ENCODE measurements at regions not wholly inside any gene's neighbourhood (a gene's known extent, or its start where the extent isn't known, plus 50 kb on each side); places are given as distances from the start of the nearest gene placed in this dataset.

DNA sequence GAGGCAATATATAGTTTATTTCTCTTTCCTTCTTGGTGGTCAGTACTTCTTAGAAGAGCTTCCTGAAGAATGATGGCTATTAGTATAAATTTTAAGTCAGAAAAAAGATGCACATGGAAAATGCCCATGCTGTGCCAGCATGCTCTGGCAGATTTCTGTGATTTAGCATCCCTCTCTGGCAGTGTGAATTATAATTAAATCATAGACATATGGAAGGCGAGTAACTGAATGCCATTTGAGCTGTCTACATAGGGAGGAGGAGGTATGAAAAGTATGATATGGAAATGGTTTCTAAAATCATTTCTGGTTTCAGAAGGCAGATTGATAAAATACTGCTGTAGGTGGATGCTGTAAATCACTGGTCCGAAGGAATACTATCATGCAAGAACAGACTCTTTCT lies 754.9 kb upstream of the LRATD1 start:
- TF ChIP-seq CTCF (IDR thresholded peaks at IDR 0.05): no peak
- TF ChIP-seq POLR2A (IDR thresholded peaks at IDR 0.05): no peak
- no peaks in the 10 kb centered on the region for H3K27me3 ChIP-seq
- no peaks in the 10 kb centered on the region for H3K36me3 ChIP-seq (ENCODE audit: low read depth, missing control alignments)
- 82 to 90% methylated on average over 2 of the region's 2 CpGs for WGBS, 2 donors
- intact Hi-C loops (cut with DNase I; ENCODE audit: low total_unique reads): no loop called here
- no peaks in the 10 kb centered on the region for H3K9me3 ChIP-seq
- H3K4me3 ChIP-seq: no peak overlapping the region
- H3K27ac ChIP-seq: no peak overlapping the region
- no peaks in the 10 kb centered on the region for H3K4me1 ChIP-seq
- DNase-seq: no peak

DNA sequence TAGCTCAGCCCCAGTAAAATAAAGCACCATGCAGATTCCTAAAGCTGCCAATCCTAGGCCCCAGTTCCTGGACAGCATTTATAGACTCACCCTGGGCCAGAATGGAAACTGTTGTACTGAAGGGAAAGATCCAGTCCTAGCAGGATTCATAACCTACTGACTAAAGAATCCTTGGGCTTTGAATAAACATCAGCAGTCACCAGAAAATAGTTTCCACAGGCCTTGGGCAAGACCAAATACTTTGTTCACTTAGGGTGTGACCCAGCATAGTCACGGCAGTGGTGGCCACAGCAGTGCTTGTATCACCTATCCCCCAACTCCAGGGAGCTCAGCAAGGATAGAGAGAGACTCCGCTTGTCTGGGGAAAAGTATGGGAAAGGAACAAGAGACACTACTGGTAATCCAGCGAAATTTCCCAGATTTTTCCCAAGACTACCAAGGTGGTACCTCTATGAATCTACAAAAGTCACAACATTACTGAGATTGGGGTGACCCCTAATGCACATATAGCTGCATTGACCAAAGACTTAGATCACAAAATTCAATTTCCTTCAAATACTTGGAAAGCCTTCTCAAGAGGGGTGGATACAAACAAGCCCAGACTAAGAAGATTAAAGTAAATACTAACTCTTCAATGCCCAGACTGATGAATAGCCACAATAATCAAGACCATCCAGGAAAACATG lies 748.1 kb upstream of the LRATD1 start:
- intact Hi-C loops (cut with DNase I; ENCODE audit: low total_unique reads): no loop called here
- H3K36me3 ChIP-seq (ENCODE audit: low read depth, missing control alignments): no peaks in the 10 kb centered on the region
- H3K27ac ChIP-seq: no peak overlapping the region
- no peaks in the 10 kb centered on the region for H3K4me1 ChIP-seq
- TF ChIP-seq POLR2A (IDR thresholded peaks at IDR 0.05) (no peak), CTCF (IDR thresholded peaks at IDR 0.05) (no peak)
- no peaks in the 10 kb centered on the region for H3K9me3 ChIP-seq
- no peak overlapping the region for H3K4me3 ChIP-seq
- WGBS, 2 donors: 91 to 93% methylated on average over 3 of the region's 3 CpGs
- H3K27me3 ChIP-seq: no peaks in the 10 kb centered on the region
- no peak for DNase-seq

- 94 to 96% methylated on average over 1 of the region's 1 CpG for WGBS, 2 donors
- no peaks in the 10 kb centered on the region for H3K36me3 ChIP-seq (ENCODE audit: low read depth, missing control alignments)
These were observed 731.0 kb upstream of the LRATD1 start for GRCh38 chr2:13901526-13901925.

GRCh38 chr2:13905831-13906230 lies 726.7 kb upstream of the LRATD1 start:
- Histone ChIP-seq H3K4me3 (no peak overlapping the region), H3K4me1 (no peaks in the 10 kb centered on the region), H3K9me3 (no peaks in the 10 kb centered on the region), H3K27me3 (no peaks in the 10 kb centered on the region), H3K27ac (no peak overlapping the region), H3K36me3 (ENCODE audit: low read depth, missing control alignments) (no peaks in the 10 kb centered on the region)
- no peak for DNase-seq
- TF ChIP-seq CTCF (IDR thresholded peaks at IDR 0.05): no peak
- 81 to 84% methylated on average over 2 of the region's 2 CpGs for WGBS, 2 donors
- intact Hi-C loops (cut with DNase I; ENCODE audit: low total_unique reads): no loop called here

More at GRCh38 chr2:13901526-13901925, 731.0 kb upstream of the LRATD1 start:
- no peak overlapping the region for H3K27ac ChIP-seq
- no peaks in the 10 kb centered on the region for H3K4me1 ChIP-seq
- no peak for DNase-seq
- H3K9me3 ChIP-seq: no peaks in the 10 kb centered on the region
- TF ChIP-seq CTCF (IDR thresholded peaks at IDR 0.05): no peak
- TF ChIP-seq POLR2A (IDR thresholded peaks at IDR 0.05): no peak
- intact Hi-C loops (cut with DNase I; ENCODE audit: low total_unique reads): no loop called here
- H3K27me3 ChIP-seq: no peaks in the 10 kb centered on the region
- no peak overlapping the region for H3K4me3 ChIP-seq

DNA sequence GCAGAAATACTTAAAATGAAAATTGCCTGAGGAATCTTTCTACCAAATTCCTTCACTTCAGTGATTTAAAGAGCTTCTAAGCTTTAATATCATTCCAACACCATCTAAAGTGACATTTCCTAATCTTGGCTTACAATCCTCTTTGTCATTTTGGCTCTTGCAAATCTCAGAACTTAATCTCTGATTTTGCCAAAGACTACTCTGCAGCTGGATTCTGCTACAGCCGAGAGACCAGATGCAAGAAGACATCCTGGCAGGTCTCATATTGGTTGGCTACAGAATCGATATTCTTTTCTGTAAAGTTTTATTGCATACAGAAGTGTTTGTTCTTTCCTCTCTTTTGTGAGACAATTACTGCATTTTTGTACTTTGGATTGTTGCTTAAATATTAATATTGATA lies 716.5 kb upstream of the LRATD1 start:
- 62 to 69% methylated on average over 2 of the region's 2 CpGs for WGBS, 2 donors
- no peak for DNase-seq
- no peaks in the 10 kb centered on the region for H3K4me1 ChIP-seq
- TF ChIP-seq POLR2A (IDR thresholded peaks at IDR 0.05) (no peak), CTCF (IDR thresholded peaks at IDR 0.05) (no peak)
- no peaks in the 10 kb centered on the region for H3K27me3 ChIP-seq
- H3K27ac ChIP-seq: no peak overlapping the region
- no peaks in the 10 kb centered on the region for H3K36me3 ChIP-seq (ENCODE audit: low read depth, missing control alignments)
- H3K4me3 ChIP-seq: no peak overlapping the region
- intact Hi-C loops (cut with DNase I; ENCODE audit: low total_unique reads): no loop called here
- H3K9me3 ChIP-seq: no peaks in the 10 kb centered on the region

Measured in testis (tissue), 2 donors.